Activated CD4-positive, alpha-beta T cell treated with anti-CD3 and anti-CD28 coated beads for 48 hours (primary cell): ENCODE measurements at regions not wholly inside any gene's neighbourhood (a gene's known extent, or its start where the extent isn't known, plus 50 kb on each side); places are given as distances from the start of the nearest gene placed in this dataset.

Experiments used
- DNase-seq: peaks from one replicate; pipeline ENCODE4 v3.0.0-alpha.2; 2020

DNA sequence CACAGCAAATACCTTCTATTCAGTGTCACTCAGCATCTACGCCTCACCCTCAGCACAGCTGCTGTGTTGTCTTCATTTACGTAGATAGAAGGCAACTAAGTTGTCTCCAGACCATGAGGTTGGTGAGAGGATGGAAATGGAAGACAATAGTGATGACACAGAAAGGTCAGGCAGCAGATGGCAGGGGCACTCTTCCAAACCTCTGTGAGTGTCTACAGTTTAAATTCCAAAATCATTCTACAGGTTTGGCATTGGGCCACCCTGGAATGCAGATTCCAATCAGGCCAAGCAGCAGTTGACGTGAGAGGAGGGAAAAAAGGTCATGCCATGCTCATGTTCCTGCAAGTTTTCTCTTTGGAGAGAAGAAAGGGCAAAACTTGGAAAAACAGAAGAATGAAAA is 68.7 kb upstream of the ADAMTSL1 start:
- DNase-seq = no peak

DNA sequence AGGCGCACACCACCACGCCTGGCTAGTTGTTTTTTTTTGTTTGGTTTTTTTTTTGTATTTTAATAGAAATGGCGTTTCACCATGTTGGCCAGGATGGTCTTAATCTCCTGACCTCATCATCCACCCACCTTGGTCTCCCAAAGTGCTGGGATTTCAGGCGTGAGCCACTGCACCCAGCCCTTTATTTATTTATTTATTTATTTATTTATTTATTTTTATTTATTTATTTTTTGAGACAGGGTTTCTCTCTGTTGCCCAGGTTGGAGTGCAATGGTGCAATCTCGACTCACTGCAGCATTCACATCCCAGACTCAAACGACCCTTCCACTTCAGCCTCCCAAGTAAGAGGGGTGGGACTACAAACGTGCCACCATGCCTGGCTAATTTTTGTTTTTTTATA is 63.0 kb upstream of the ADAMTSL1 start:
- no peak for DNase-seq

- DNase-seq = no peak
Observed at GRCh38 chr9:18421391-18421790, 52.6 kb upstream of the ADAMTSL1 start.

DNA sequence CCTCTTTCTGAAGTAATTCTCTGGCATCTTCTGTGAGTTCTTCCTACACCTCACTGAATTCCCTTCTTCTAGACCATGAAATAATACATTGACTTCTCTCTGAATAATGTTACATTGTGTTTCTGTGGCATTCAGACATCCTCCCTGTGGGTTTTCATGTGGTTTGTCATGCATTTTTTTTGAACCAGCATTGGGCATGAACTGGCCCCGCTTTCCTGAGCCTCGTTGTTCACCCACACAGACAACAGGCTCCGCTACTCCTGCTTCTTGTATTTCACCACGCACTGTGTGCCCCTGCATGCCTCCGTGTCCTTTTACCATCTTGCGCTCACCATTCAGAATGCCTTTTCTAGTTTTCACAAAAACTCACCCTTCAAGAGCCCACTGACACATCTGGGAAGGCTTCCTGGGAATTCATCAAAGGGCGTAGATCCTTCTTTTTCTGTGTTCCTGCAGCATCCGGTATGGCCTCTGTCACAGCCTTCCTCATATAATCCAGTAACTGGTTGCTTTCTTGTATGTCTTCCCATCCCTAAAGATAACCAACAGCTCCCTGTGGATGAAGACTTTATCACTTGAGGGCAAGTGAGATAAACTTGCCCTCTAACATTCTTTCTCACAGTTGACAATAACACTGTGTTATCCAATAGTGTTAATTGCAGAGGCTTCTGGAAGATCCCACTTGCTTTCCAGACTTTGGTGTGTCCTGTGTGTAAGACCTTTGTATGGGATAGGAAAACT is 51.5 kb upstream of the ADAMTSL1 start:
- DNase-seq = no peak

- DNase-seq = no peak
Observed at GRCh38 chr9:18423791-18424531, 50.0 kb upstream of the ADAMTSL1 start.
